T-helper 22 cell (primary cell): ENCODE measurements at regions not wholly inside any gene's neighbourhood (a gene's known extent, or its start where the extent isn't known, plus 50 kb on each side); places are given as distances from the start of the nearest gene placed in this dataset.

Source experiments
- DNase-seq: peaks from one replicate; pipeline ENCODE4 v3.0.0-alpha.2; 2020; ENCODE audit warnings: low read depth

GRCh38 chr20:60430516-60431001 lies 472.3 kb downstream of the CDH26 start:
- no peak for DNase-seq

DNA sequence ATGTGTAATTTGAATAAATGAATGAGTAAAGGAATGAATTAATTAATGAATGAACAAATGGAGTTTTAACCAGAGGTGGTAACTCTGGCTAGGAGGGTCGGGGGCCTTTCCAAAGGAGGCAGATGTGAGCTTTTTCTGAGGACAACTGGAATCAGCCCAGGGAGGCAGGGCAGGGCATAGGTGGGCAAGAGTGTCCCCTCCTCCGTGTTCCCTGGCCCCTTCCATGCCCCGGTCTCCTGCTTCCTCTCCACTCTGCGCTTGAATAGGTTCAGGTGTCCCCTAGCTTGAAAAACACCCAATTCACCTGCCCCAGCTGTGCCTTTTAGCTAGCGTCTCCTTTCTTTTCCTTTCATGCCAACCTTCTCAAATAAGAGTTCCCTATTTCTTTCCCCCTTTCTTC lies 473.1 kb downstream of the CDH26 start:
- no peak for DNase-seq

- no peak for DNase-seq
Observed at GRCh38 chr20:60437418-60437817, 479.2 kb downstream of the CDH26 start.

DNA sequence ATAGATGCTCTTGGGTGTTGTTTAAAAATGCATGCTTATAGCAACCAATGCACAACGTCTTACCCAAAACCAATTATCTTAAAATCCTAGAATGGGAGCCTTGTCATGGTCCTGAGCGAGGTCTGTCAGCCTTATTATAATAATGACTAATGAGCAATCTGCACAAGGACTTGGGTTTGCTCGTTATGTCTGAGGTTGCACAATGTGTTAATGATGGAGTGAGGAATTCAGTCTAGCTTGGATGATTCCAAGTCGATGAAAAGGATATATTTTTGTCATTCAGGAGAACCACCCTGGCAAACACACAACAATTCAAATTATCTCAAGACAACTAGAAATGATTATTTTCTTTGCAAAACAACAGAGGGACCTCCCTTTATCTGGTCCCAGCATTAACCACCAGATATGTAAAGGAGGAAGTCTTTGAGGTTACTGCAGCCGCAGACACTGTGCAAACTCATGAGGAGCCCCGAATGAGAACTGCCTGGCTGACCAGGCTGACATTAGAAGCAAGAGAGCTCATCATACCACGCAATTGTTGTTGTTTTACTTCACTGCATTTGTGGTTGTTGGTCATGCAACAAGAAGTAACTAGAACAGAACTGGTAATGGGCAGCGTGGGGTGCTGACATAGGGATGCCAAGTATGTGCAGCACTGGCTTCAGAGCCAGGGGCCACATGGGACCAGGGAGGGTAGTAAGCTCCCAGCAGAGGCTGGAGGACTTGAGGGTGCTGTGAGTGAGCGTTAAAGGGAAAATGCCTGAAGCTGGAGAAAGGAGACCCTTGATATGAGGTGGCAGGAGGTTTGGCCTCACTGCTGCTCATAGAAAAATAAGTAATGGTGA lies 488.3 kb downstream of the CDH26 start:
- DNase-seq: no peak

DNA sequence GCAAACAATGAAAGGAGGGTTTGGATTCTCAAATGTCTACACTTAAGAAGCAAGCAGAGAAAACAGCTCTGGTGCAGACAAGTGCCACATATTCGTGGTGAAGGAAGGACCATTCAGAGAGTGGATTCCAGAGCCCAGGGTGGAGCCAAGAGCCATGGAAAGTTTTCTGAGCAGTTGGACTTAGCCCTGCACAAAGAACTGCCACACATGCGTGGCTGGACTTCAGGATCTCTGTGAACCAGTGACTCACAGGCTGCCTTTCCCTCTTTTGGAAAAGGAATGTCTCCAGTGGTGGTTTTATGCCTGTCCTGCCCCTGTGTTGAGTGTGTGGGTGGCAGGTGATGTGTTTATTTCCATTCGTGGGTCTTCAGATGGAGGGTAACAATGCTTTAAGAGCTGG lies 489.5 kb downstream of the CDH26 start:
- DNase-seq: no peak

DNA sequence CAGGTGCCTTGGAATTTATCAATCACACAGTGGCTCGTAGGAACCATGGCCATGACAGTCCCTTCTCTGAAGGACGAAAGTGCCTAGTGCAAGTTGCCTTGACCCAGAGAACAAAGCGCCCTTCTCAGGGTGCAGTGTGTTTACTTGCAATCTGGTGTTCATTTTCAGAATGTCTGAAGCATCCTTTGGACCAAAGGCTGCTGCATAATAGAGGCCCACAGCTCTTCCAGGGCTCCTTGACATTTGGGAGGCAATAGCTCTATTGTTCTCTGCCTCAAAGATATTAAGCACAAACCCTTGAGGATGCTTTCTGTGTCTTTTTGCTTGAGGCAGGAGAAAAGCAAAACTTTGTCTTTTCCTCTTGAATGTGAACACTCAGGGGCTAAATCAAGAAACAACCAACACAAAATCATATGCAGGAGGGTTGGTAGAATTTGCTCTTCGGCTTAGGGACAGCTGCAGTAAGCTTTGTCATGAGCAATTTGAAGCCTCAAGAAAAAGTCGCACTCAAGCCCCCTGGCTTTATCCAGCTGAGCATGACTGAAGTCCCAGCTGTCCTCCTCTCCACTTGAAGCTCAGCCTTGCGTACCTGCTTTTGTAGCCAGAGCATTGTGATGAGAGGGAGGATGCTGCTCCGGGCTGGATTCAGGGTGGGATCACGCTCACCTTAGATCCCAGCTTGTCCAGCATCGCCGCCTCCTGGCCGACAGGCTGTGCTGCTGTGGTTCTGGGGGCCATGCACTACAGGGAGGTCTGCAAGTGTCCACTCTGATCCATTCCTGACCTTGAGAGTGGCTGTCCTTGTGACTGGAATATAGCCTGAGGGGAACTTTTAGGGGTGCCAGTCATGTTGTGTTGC lies 495.4 kb downstream of the CDH26 start:
- DNase-seq: no peak

DNA sequence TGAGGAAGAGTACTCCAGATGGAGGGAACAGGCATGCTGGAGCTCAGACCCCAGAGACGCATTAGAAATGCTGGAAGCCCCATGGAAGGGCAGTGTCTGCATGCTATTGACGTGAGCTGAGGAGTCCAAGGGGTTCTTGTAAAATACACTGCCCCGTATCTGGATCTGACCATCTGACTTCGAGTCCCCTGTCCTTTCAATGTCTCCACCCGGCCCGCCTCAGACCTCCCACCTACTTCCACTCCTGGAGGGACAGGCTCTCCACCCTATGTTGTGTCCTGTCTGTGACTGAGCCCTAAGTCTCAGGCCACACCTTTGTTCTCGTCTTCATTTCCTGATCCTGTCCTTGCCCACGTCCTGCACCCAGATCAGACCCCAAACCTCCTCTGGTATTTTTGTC lies 496.3 kb downstream of the CDH26 start:
- DNase-seq: no peak

GRCh38 chr20:60455272-60455671 lies 497.0 kb downstream of the CDH26 start:
- no peak for DNase-seq

DNA sequence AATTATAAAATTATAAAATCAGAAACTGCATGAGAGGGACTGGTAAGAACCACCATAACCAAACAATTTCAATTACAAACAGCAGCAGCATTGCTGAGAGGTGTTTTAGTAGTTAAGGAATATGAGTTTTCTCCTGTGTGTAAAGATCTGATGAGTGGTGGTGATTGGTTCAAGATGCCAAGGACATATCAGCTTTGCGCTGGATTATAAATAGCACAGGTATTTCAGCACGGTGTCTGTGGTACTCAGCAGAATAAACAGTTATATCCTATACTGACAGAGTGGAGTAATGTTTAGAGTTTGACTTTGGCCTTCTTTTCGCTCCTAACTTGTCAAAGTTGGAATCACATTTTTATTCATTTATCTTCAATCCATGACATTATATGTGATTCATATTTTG lies 501.0 kb downstream of the CDH26 start:
- DNase-seq: no peak

DNA sequence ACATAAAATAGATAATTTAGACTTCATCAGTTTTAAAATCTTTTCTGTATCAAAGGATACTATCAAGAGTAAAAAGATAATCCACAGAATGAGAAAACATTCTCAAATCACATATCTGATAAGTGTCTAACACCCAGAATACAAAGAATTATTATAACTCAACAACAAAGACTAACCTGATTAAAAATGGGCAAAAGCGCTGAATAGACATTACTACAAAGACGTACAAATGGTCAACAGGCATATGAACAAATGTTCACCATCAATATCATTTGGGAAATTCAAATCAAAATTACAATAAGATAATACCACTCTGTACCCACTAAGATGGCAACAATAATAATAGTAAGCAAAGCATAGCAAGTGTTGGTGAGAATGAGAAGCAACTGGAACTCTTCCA lies 503.8 kb downstream of the CDH26 start:
- DNase-seq: no peak

DNA sequence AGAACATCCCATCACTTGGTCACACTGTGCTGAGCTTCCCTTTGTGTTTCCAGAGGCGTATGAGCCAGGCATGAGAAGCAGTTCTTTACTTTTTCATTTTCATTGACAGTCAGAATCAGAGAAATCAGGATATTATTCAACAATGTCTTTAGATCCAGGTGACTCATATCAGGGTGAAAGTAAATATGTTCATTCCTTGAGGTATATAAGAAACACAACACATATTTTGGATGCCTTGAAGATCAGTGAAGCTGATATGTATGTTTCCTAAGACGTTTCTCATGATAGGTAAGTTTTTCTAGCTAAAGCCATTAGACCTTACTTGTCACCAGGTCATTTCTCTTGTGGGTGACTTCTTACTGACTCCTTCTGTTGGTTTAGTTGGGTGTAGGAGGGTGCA lies 505.6 kb downstream of the CDH26 start:
- no peak for DNase-seq

DNA sequence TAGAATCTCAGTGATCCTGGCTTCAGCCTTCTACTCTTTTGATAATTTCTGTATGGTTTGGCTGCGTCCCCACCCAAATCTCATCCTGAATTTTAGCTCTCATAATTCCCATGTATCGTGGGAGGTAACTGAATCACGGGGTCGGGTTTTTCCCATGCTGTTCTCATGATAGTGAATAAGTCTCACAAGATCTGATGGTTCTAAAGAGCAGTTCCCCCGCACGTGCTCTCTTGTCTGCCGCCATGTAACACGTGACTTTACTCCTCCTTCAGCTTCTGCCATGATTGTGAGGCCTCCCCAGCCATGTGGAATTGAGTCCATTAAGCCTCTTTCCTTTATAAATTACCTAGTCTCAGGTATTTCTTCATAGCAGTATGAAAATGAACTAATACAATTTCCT lies 507.2 kb downstream of the CDH26 start:
- no peak for DNase-seq

GRCh38 chr20:60465993-60466686 lies 507.9 kb downstream of the CDH26 start:
- DNase-seq: no peak

- DNase-seq: no peak
Observed at GRCh38 chr20:60466687-60467022, 508.4 kb downstream of the CDH26 start.

GRCh38 chr20:60467078-60467477 lies 508.9 kb downstream of the CDH26 start:
- DNase-seq: no peak

DNA sequence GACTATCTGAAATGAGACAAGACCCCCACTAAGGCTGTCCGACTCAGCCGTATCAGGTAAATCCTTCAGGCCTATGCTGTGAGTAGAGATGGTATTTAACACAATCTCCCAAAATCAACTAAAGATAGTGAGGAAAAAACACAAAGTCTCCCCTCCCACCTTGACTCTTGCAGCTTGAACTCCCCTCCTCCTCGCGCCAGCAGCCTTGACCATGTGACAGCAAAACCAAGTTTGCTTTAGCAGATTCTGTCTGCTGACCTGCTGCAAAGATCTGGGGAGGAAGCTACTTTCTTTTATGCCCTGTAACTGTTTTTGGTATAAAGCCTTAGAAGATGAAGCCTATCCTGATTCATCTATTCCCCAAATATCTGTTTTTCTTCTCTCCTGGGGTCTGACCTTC lies 509.5 kb downstream of the CDH26 start:
- DNase-seq: no peak

DNA sequence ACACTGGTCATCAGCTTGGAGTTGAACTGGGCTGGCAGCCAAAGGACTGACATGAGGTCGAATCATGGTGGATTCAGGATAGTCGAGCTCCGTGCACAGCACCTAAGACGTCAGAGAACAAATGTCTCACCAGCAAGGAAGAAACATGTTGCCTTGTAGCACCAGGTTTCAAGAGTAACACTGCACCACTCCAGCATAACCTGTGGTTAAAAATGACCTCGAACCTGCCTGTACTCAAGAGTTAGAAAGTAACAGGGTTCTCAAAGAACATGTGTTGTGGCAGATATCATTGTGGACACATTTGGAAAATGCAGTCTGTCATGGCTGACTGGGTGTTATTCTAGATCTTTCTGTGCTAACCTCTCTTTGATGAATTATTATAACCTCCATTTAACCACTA lies 511.6 kb downstream of the CDH26 start:
- no peak for DNase-seq

GRCh38 chr20:60470366-60470765 lies 512.1 kb downstream of the CDH26 start:
- DNase-seq: no peak

DNA sequence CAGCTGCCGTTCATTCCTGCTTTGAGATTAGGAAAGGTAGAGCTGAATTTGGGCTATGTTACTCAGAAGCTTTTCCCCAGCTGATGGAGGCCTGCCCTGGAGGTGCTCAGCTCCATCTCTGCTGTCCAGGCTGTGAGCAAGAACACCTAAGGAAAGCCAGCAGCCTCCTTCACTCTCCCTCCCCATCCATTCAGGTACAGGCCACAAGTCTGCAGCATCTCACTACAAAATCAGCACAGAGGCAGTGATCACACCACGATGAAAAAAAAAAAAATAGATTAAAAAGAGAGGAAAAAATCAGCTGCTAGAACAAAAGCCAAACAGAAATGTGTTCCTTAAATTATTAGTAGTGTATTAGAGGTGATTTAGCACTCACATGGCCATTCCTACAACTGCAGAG lies 515.0 kb downstream of the CDH26 start:
- DNase-seq: no peak

GRCh38 chr20:60474385-60474910 lies 516.2 kb downstream of the CDH26 start:
- DNase-seq: no peak

GRCh38 chr20:60476045-60476444 lies 517.8 kb downstream of the CDH26 start:
- no peak for DNase-seq

DNA sequence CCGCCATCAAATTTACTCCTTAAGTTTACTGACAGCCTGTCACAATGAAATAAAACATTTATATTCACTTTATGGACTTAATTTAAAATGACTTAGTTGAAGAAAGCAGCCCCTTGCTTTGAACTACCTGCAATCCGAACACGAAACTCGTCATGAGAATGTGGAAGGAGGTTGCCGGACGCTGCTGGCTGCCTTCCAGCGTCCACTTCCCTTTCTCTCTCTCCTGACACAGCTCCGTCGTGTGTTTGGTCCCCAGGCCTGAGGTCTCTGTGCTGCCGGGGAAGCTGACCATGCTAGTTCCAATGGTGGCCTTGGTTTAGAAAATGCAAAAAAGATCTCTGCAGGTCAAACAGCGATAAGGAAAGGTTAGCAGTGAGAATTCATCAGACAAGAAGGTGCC lies 519.7 kb downstream of the CDH26 start:
- no peak for DNase-seq
